NB4 (cell line): ENCODE measurements at regions not wholly inside any gene's neighbourhood (a gene's known extent, or its start where the extent isn't known, plus 50 kb on each side); places are given as distances from the start of the nearest gene placed in this dataset.

Experiments
- MYC ChIP-seq: IDR thresholded peaks from 2 replicates; pipeline ENCODE4 v1.6.1; 2011; ENCODE audit warnings: low read depth, low read length
- POLR2A ChIP-seq: IDR thresholded peaks from 2 replicates; pipeline ENCODE4 v1.6.1; 2011; ENCODE audit warnings: mild to moderate bottlenecking; ENCODE audit not compliant: insufficient read length; ENCODE audit errors: extremely low read depth
- TF ChIP-seq, protein P1 (sequence below): IDR thresholded peaks from one replicate; pipeline ENCODE4 v1.5.1; 2012; ENCODE audit warnings: low read depth, low read length

DNA sequence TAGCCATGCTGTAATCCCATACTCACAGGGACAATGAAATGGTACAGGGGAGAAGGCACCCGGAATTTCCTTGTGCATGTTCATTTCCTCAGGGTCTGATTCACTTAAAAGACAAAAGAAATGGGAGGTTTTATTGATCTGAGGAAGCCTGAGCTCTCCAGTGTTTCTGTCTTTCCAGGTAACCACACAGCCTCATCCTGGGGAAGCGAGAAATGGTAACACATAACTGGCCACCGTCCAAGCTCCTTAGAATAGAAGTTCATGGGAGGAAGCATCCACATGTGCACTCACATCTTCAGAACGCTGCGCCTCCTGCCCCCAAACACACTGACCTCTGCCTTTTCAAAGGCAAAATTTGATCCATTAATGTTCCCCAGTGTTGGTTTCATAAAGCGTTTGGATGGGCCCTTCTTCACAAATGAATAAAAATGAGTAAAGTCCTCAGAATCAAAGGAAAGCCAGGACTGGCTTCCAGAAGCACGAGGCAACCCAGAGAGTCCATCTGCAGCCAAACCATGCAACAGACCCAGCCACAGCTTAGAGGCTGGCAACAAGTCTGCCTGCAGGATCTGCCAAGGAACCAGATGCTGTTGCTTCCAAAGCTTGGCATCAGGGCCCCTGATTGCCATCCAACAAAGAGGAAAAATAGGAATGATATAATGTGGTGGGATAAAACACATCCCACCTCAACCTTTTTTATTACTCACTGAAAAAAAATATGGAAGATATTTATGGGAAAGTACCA is 120.3 kb downstream of the ZBTB18 start:
- TF ChIP-seq, protein P1, sequence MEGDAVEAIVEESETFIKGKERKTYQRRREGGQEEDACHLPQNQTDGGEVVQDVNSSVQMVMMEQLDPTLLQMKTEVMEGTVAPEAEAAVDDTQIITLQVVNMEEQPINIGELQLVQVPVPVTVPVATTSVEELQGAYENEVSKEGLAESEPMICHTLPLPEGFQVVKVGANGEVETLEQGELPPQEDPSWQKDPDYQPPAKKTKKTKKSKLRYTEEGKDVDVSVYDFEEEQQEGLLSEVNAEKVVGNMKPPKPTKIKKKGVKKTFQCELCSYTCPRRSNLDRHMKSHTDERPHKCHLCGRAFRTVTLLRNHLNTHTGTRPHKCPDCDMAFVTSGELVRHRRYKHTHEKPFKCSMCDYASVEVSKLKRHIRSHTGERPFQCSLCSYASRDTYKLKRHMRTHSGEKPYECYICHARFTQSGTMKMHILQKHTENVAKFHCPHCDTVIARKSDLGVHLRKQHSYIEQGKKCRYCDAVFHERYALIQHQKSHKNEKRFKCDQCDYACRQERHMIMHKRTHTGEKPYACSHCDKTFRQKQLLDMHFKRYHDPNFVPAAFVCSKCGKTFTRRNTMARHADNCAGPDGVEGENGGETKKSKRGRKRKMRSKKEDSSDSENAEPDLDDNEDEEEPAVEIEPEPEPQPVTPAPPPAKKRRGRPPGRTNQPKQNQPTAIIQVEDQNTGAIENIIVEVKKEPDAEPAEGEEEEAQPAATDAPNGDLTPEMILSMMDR = no peak
- TF ChIP-seq POLR2A (no peak), MYC (no peak)
